ENCODE measurements at regions not wholly inside any gene's neighbourhood (a gene's known extent, or its start where the extent isn't known, plus 50 kb on each side); places are given as distances from the start of the nearest gene placed in this dataset.

DNA sequence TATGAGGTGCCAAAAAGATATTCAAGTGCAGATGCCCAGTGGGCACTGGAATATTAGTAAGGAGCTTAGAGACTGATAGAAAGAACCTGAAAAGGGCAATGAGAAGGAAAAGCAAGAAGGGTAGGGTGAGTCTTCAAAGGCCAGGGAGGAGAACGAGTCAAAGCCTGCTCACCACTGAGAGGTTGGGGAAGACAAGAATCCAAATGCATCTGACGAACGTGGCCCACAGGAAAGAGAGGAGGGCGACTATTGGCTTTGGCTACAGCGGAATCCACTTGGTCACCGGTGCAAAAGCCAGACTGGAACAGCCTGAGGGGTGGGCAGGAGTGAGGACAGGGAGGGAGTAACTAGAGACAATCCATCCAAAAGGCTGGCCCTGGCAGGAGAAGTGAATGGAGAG is 216.7 kb upstream of the KLF14 start:
- TF ChIP-seq CTCF (IDR thresholded peaks at IDR 0.05; ENCODE audit: low read length) (no peak), EZH2phosphoT487 (IDR thresholded peaks at IDR 0.05; ENCODE audit: low read length) (no peak), EZH2 (optimal IDR thresholded peaks at IDR 0.05; ENCODE audit: low read depth, low read length) (no peak)
